ENCODE measurements at regions not wholly inside any gene's neighbourhood (a gene's known extent, or its start where the extent isn't known, plus 50 kb on each side); places are given as distances from the start of the nearest gene placed in this dataset.

DNA sequence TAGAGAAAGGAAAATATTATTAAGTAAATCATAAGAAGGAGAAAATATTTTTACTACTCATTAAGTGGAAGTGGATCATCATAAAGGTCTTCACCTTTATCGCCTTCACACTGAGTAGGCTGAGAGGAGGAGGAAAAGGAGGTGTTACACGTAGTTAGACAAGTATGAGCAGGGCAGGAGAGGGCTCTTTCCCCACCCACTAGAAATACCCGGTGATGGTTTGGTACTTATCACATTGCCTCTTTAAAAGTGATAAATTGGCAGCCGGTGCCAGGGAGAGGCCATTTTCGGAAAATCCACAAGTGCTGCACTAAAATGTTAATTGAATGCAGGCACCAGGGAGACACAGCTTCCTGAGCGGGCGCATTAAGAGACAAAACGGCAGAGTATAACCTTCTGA is 598.7 kb upstream of the SOX11 start:
- Mint-ChIP-seq H3K27ac (ENCODE audit: low read depth, unreplicated experiment) (no peak overlapping the region), H3K36me3 (ENCODE audit: insufficient read depth, unreplicated experiment) (no peaks in the 10 kb centered on the region), H3K9me3 (ENCODE audit: unreplicated experiment) (no peaks in the 10 kb centered on the region), H3K4me1 (ENCODE audit: insufficient read depth, unreplicated experiment) (no peaks in the 10 kb centered on the region), H3K27me3 (ENCODE audit: insufficient read depth, unreplicated experiment) (no peaks in the 10 kb centered on the region), H3K4me3 (ENCODE audit: unreplicated experiment) (no peak overlapping the region)
- intact Hi-C loops (cut with micrococcal nuclease): no loop called here
- DNase-seq (ENCODE audit: unreplicated experiment): no peak
- BruUV-seq (replicated peaks): no TSS peak
- POLR2A ChIA-PET: interaction anchor here (1.0 to 1.1 kb wide), 2 partner anchors 21 to 29 kb away, joined by 3 to 4 read pairs; no protein-coding TSS in a partner anchor
- CTCF ChIA-PET: interaction anchor here (0.6 kb wide), 1 partner anchor 167 kb away, joined by 3 read pairs; no protein-coding TSS in a partner anchor
- no peak for TF ChIP-seq CTCF (IDR thresholded peaks at IDR 0.05; ENCODE audit: unreplicated experiment)

DNA sequence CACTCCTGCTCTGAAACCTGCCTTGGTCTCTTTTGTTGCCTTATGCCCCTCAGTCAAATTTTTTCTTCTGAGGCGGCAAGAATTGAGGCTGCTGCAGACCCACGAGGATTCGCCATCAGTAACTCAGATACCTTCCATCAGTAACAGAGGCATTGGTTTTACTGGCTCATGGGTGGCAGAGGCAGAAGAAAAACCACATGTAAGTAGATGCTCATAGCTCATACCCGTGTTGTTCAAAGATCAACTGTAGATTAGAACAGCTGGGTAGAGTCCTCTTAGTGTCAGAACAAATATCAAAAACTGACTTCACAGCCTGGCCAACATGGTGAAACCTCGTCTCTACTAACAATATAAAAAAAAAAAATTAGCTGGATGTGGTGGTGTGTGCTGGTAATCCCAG is 598.0 kb upstream of the SOX11 start:
- H3K9me3 Mint-ChIP-seq (ENCODE audit: unreplicated experiment): no peaks in the 10 kb centered on the region
- ChIA-PET POLR2A (interaction anchor here (1.0 kb wide), 1 partner anchor 29 kb away, joined by 4 read pairs; no protein-coding TSS in a partner anchor), CTCF (no interaction called here)
- H3K4me3 Mint-ChIP-seq (ENCODE audit: unreplicated experiment): no peak overlapping the region
- no peak for TF ChIP-seq CTCF (IDR thresholded peaks at IDR 0.05; ENCODE audit: unreplicated experiment)
- DNase-seq (ENCODE audit: unreplicated experiment): no peak
- intact Hi-C loops (cut with micrococcal nuclease): no loop called here
- no peaks in the 10 kb centered on the region for H3K4me1 Mint-ChIP-seq (ENCODE audit: insufficient read depth, unreplicated experiment)
- no peaks in the 10 kb centered on the region for H3K36me3 Mint-ChIP-seq (ENCODE audit: insufficient read depth, unreplicated experiment)
- no peak overlapping the region for H3K27ac Mint-ChIP-seq (ENCODE audit: low read depth, unreplicated experiment)
- BruUV-seq (replicated peaks): no TSS peak
- no peaks in the 10 kb centered on the region for H3K27me3 Mint-ChIP-seq (ENCODE audit: insufficient read depth, unreplicated experiment)

- BruUV-seq (replicated peaks): no TSS peak
- Mint-ChIP-seq H3K27ac (ENCODE audit: low read depth, unreplicated experiment) (no peak overlapping the region), H3K4me3 (ENCODE audit: unreplicated experiment) (no peak overlapping the region), H3K36me3 (ENCODE audit: insufficient read depth, unreplicated experiment) (no peaks in the 10 kb centered on the region), H3K9me3 (ENCODE audit: unreplicated experiment) (no peaks in the 10 kb centered on the region), H3K27me3 (ENCODE audit: insufficient read depth, unreplicated experiment) (no peaks in the 10 kb centered on the region), H3K4me1 (ENCODE audit: insufficient read depth, unreplicated experiment) (no peaks in the 10 kb centered on the region)
- TF ChIP-seq CTCF (IDR thresholded peaks at IDR 0.05; ENCODE audit: unreplicated experiment): no peak
- ChIA-PET POLR2A (no interaction called here), CTCF (interaction anchor here (0.6 to 0.8 kb wide), 2 partner anchors 12 to 14 kb away, joined by 3 read pairs; no protein-coding TSS in a partner anchor)
- DNase-seq (ENCODE audit: unreplicated experiment): no peak
- intact Hi-C loops (cut with micrococcal nuclease): no loop called here
Observed at GRCh38 chr2:5098286-5098685, 593.9 kb upstream of the SOX11 start.

DNA sequence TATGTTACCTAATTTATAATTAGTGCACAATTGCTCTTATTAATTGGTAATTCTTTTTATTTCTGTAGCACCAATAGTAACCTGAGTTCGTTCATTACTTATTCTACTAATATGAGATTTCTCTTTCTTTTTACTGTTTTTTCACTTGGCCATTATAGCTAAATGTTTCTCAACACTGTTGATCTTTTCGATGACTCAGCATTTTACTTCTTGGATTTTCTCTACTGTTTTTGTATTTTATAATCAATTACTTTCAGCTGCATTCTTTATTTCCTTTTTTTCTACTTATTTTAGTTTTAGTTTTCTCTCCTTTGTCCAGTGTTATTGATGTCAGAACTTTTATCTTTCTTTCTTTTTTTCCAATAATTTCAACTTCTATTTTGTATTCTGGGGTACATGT is 589.4 kb upstream of the SOX11 start:
- no peak for TF ChIP-seq CTCF (IDR thresholded peaks at IDR 0.05; ENCODE audit: unreplicated experiment)
- intact Hi-C loops (cut with micrococcal nuclease): no loop called here
- H3K9me3 Mint-ChIP-seq (ENCODE audit: unreplicated experiment): peaks cover 11% of the 10 kb centered on the region
- ChIA-PET POLR2A (no interaction called here), CTCF (interaction anchor here (0.6 to 0.7 kb wide), 3 partner anchors 221 to 1001 kb away, joined by 3 to 4 read pairs (median 3); no protein-coding TSS in a partner anchor)
- no peaks in the 10 kb centered on the region for H3K27me3 Mint-ChIP-seq (ENCODE audit: insufficient read depth, unreplicated experiment)
- DNase-seq (ENCODE audit: unreplicated experiment): no peak
- H3K4me1 Mint-ChIP-seq (ENCODE audit: insufficient read depth, unreplicated experiment): no peaks in the 10 kb centered on the region
- no peaks in the 10 kb centered on the region for H3K36me3 Mint-ChIP-seq (ENCODE audit: insufficient read depth, unreplicated experiment)
- no peak overlapping the region for H3K27ac Mint-ChIP-seq (ENCODE audit: low read depth, unreplicated experiment)
- no peak overlapping the region for H3K4me3 Mint-ChIP-seq (ENCODE audit: unreplicated experiment)
- BruUV-seq (replicated peaks): no TSS peak
